H1 (cell line): ENCODE measurements at regions not wholly inside any gene's neighbourhood (a gene's known extent, or its start where the extent isn't known, plus 50 kb on each side); places are given as distances from the start of the nearest gene placed in this dataset.

Source experiments
- CEBPB ChIP-seq: IDR thresholded peaks from 2 replicates; pipeline ENCODE4 v1.6.1; 2012; ENCODE audit warnings: low read depth, low read length
- CTCF ChIP-seq, 3 experiments: IDR thresholded peaks; 1 replicate in 2 of 3; 2 replicates in 1 of 3; pipeline versions ENCODE4 v1.5.1 to v1.6.1; 2011; ENCODE audit warnings: low read length in 3 of 3, mild to moderate bottlenecking in 3 of 3, inconsistent platforms in 2 of 3, low read depth in 1 of 3, moderate library complexity in 1 of 3; ENCODE audit not compliant: insufficient read depth in 1 of 3; ENCODE audit errors: control extremely low read depth in 1 of 3
- JUND ChIP-seq: IDR thresholded peaks from 2 replicates; pipeline ENCODE4 v1.6.1; 2011; ENCODE audit warnings: mild to moderate bottlenecking, improper control_type of control experiment, low read length
- POLR2A ChIP-seq, 2 experiments: IDR thresholded peaks; 1 replicate in 1 of 2; 2 replicates in 1 of 2; pipeline ENCODE4 v1.6.1; 2011; ENCODE audit warnings: low read depth in 2 of 2, low read length in 2 of 2, mild to moderate bottlenecking in 2 of 2; ENCODE audit errors: control extremely low read depth in 1 of 2

DNA sequence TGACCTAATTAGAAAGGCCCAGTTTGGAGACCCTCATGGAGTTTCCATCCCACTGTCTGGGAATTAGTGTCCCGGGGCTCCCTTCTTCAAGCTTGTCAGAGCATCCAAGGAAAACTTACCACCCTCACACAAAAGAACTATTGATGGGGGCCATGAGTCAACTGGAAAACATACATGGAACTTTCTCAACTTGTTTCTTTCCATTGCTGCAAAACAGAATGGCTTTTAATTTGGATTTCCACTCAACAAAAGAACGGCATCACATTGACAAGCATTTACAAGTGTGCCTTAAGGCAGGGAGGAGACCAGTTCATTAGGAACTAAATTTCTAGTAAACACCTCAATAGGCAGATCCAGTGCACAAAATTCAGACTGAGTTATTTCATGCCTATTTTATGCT is 289.1 kb upstream of the PREP start:
- TF ChIP-seq POLR2A (IDR thresholded peaks at IDR 0.05; ENCODE audit: control extremely low read depth in 1 of 2, low read depth in 2 of 2, low read length in 2 of 2) (no peak), CEBPB (no peak), CTCF (IDR thresholded peaks at IDR 0.05; ENCODE audit: control extremely low read depth in 1 of 3, insufficient read depth in 1 of 3, low read depth in 1 of 3, low read length in 3 of 3) (no peak), JUND (no peak)
